ENCODE measurements at regions not wholly inside any gene's neighbourhood (a gene's known extent, or its start where the extent isn't known, plus 50 kb on each side); places are given as distances from the start of the nearest gene placed in this dataset.

GRCh38 chr17:14508156-14508555, 207.3 kb downstream of the HS3ST3B1 start:
- H3K4me3 Mint-ChIP-seq = no peak overlapping the region
- ChIA-PET POLR2A (no interaction called here), CTCF (no interaction called here)
- ATAC-seq = no peak
- H3K36me3 Mint-ChIP-seq (ENCODE audit: low read depth) = no peaks in the 10 kb centered on the region
- H3K4me1 Mint-ChIP-seq (ENCODE audit: low read depth) = no peaks in the 10 kb centered on the region
- no peak overlapping the region for H3K27ac Mint-ChIP-seq
- H3K9me3 Mint-ChIP-seq (ENCODE audit: insufficient read depth) = peaks cover 3% of the 10 kb centered on the region
- H3K27me3 Mint-ChIP-seq (ENCODE audit: low read depth) = no peaks in the 10 kb centered on the region
- no peak for DNase-seq

- ATAC-seq (no peak), DNase-seq (no peak)
- Mint-ChIP-seq H3K27ac (no peak overlapping the region), H3K4me3 (no peak overlapping the region), H3K4me1 (ENCODE audit: low read depth) (no peaks in the 10 kb centered on the region), H3K36me3 (ENCODE audit: low read depth) (no peaks in the 10 kb centered on the region), H3K9me3 (ENCODE audit: insufficient read depth) (peaks cover 3% of the 10 kb centered on the region), H3K27me3 (ENCODE audit: low read depth) (no peaks in the 10 kb centered on the region)
- ChIA-PET CTCF (no interaction called here), POLR2A (no interaction called here)
Measured at GRCh38 chr17:14506364-14506763, 205.5 kb downstream of the HS3ST3B1 start.

- ATAC-seq (no peak), DNase-seq (no peak)
- no peaks in the 10 kb centered on the region for H3K36me3 Mint-ChIP-seq (ENCODE audit: low read depth)
- ChIA-PET CTCF (no interaction called here), POLR2A (no interaction called here)
- no peak overlapping the region for H3K27ac Mint-ChIP-seq
- no peak overlapping the region for H3K4me3 Mint-ChIP-seq
- H3K9me3 Mint-ChIP-seq (ENCODE audit: insufficient read depth) = peaks cover 3% of the 10 kb centered on the region
- H3K4me1 Mint-ChIP-seq (ENCODE audit: low read depth) = no peaks in the 10 kb centered on the region
- no peaks in the 10 kb centered on the region for H3K27me3 Mint-ChIP-seq (ENCODE audit: low read depth)
Measured at GRCh38 chr17:14505606-14506005, 204.7 kb downstream of the HS3ST3B1 start.

- Mint-ChIP-seq H3K9me3 (ENCODE audit: insufficient read depth) (no peaks in the 10 kb centered on the region), H3K4me3 (no peak overlapping the region), H3K27me3 (ENCODE audit: low read depth) (no peaks in the 10 kb centered on the region), H3K27ac (no peak overlapping the region), H3K36me3 (ENCODE audit: low read depth) (no peaks in the 10 kb centered on the region), H3K4me1 (ENCODE audit: low read depth) (no peaks in the 10 kb centered on the region)
- no peak for ATAC-seq
- no peak for DNase-seq
- POLR2A ChIA-PET = no interaction called here
- CTCF ChIA-PET = no interaction called here
Measured at GRCh38 chr17:14499976-14500375, 199.1 kb downstream of the HS3ST3B1 start.

- Mint-ChIP-seq H3K27me3 (ENCODE audit: low read depth) (no peaks in the 10 kb centered on the region), H3K27ac (no peak overlapping the region), H3K4me1 (ENCODE audit: low read depth) (no peaks in the 10 kb centered on the region), H3K4me3 (no peak overlapping the region), H3K9me3 (ENCODE audit: insufficient read depth) (no peaks in the 10 kb centered on the region), H3K36me3 (ENCODE audit: low read depth) (no peaks in the 10 kb centered on the region)
- DNase-seq (no peak), ATAC-seq (no peak)
- POLR2A ChIA-PET = no interaction called here
- CTCF ChIA-PET = no interaction called here
Measured at GRCh38 chr17:14498812-14499211, 197.9 kb downstream of the HS3ST3B1 start.

GRCh38 chr17:14494161-14494560, 193.3 kb downstream of the HS3ST3B1 start:
- no peak for DNase-seq
- no peak overlapping the region for H3K27ac Mint-ChIP-seq
- H3K9me3 Mint-ChIP-seq (ENCODE audit: insufficient read depth) = no peaks in the 10 kb centered on the region
- no peaks in the 10 kb centered on the region for H3K4me1 Mint-ChIP-seq (ENCODE audit: low read depth)
- CTCF ChIA-PET = no interaction called here
- no peaks in the 10 kb centered on the region for H3K36me3 Mint-ChIP-seq (ENCODE audit: low read depth)
- POLR2A ChIA-PET = no interaction called here
- no peak overlapping the region for H3K4me3 Mint-ChIP-seq
- no peaks in the 10 kb centered on the region for H3K27me3 Mint-ChIP-seq (ENCODE audit: low read depth)
- ATAC-seq = no peak

GRCh38 chr17:14489986-14490385, 189.1 kb downstream of the HS3ST3B1 start:
- ChIA-PET CTCF (no interaction called here), POLR2A (no interaction called here)
- no peaks in the 10 kb centered on the region for H3K36me3 Mint-ChIP-seq (ENCODE audit: low read depth)
- ATAC-seq = no peak
- H3K27me3 Mint-ChIP-seq (ENCODE audit: low read depth) = no peaks in the 10 kb centered on the region
- H3K4me1 Mint-ChIP-seq (ENCODE audit: low read depth) = no peaks in the 10 kb centered on the region
- no peak for DNase-seq
- no peaks in the 10 kb centered on the region for H3K9me3 Mint-ChIP-seq (ENCODE audit: insufficient read depth)
- no peak overlapping the region for H3K27ac Mint-ChIP-seq
- H3K4me3 Mint-ChIP-seq = no peak overlapping the region

- no peaks in the 10 kb centered on the region for H3K36me3 Mint-ChIP-seq (ENCODE audit: low read depth)
- POLR2A ChIA-PET = no interaction called here
- CTCF ChIA-PET = no interaction called here
- H3K27me3 Mint-ChIP-seq (ENCODE audit: low read depth) = no peaks in the 10 kb centered on the region
- H3K9me3 Mint-ChIP-seq (ENCODE audit: insufficient read depth) = no peaks in the 10 kb centered on the region
- no peak overlapping the region for H3K4me3 Mint-ChIP-seq
- DNase-seq (no peak), ATAC-seq (no peak)
- no peak overlapping the region for H3K27ac Mint-ChIP-seq
- H3K4me1 Mint-ChIP-seq (ENCODE audit: low read depth) = no peaks in the 10 kb centered on the region
Measured at GRCh38 chr17:14488958-14489550, 188.2 kb downstream of the HS3ST3B1 start.

GRCh38 chr17:14487068-14487467, 186.2 kb downstream of the HS3ST3B1 start:
- Mint-ChIP-seq H3K27ac (no peak overlapping the region), H3K9me3 (ENCODE audit: insufficient read depth) (no peaks in the 10 kb centered on the region), H3K4me1 (ENCODE audit: low read depth) (no peaks in the 10 kb centered on the region), H3K27me3 (ENCODE audit: low read depth) (no peaks in the 10 kb centered on the region), H3K4me3 (no peak overlapping the region), H3K36me3 (ENCODE audit: low read depth) (no peaks in the 10 kb centered on the region)
- ChIA-PET POLR2A (interaction anchor here (0.6 kb wide), 1 partner anchor 1764 kb away, joined by 3 read pairs; no protein-coding TSS in a partner anchor), CTCF (no interaction called here)
- DNase-seq (no peak), ATAC-seq (no peak)

- Mint-ChIP-seq H3K4me1 (ENCODE audit: low read depth) (no peaks in the 10 kb centered on the region), H3K27me3 (ENCODE audit: low read depth) (no peaks in the 10 kb centered on the region), H3K36me3 (ENCODE audit: low read depth) (no peaks in the 10 kb centered on the region), H3K27ac (no peak overlapping the region), H3K9me3 (ENCODE audit: insufficient read depth) (no peaks in the 10 kb centered on the region), H3K4me3 (no peak overlapping the region)
- POLR2A ChIA-PET = no interaction called here
- CTCF ChIA-PET = no interaction called here
- DNase-seq (no peak), ATAC-seq (no peak)
Measured at GRCh38 chr17:14482715-14483114, 181.8 kb downstream of the HS3ST3B1 start.

GRCh38 chr17:14481664-14482063, 180.8 kb downstream of the HS3ST3B1 start:
- Mint-ChIP-seq H3K27me3 (ENCODE audit: low read depth) (no peaks in the 10 kb centered on the region), H3K4me3 (no peak overlapping the region), H3K4me1 (ENCODE audit: low read depth) (no peaks in the 10 kb centered on the region), H3K9me3 (ENCODE audit: insufficient read depth) (no peaks in the 10 kb centered on the region), H3K36me3 (ENCODE audit: low read depth) (no peaks in the 10 kb centered on the region), H3K27ac (no peak overlapping the region)
- DNase-seq (no peak), ATAC-seq (no peak)
- CTCF ChIA-PET = no interaction called here
- POLR2A ChIA-PET = no interaction called here

- Mint-ChIP-seq H3K4me3 (no peak overlapping the region), H3K4me1 (ENCODE audit: low read depth) (no peaks in the 10 kb centered on the region), H3K27me3 (ENCODE audit: low read depth) (no peaks in the 10 kb centered on the region), H3K36me3 (ENCODE audit: low read depth) (no peaks in the 10 kb centered on the region), H3K9me3 (ENCODE audit: insufficient read depth) (no peaks in the 10 kb centered on the region), H3K27ac (no peak overlapping the region)
- DNase-seq = no peak
- ChIA-PET POLR2A (no interaction called here), CTCF (no interaction called here)
- ATAC-seq = no peak
Measured at GRCh38 chr17:14474591-14474990, 173.7 kb downstream of the HS3ST3B1 start.

GRCh38 chr17:14471052-14471451, 170.2 kb downstream of the HS3ST3B1 start:
- no peak for DNase-seq
- H3K27ac Mint-ChIP-seq = no peak overlapping the region
- H3K36me3 Mint-ChIP-seq (ENCODE audit: low read depth) = no peaks in the 10 kb centered on the region
- no peaks in the 10 kb centered on the region for H3K9me3 Mint-ChIP-seq (ENCODE audit: insufficient read depth)
- no peaks in the 10 kb centered on the region for H3K4me1 Mint-ChIP-seq (ENCODE audit: low read depth)
- ChIA-PET CTCF (no interaction called here), POLR2A (no interaction called here)
- H3K27me3 Mint-ChIP-seq (ENCODE audit: low read depth) = no peaks in the 10 kb centered on the region
- ATAC-seq = no peak
- H3K4me3 Mint-ChIP-seq = no peak overlapping the region
